GM03348 (cell line): ENCODE measurements at regions not wholly inside any gene's neighbourhood (a gene's known extent, or its start where the extent isn't known, plus 50 kb on each side); places are given as distances from the start of the nearest gene placed in this dataset.
"Not testable (repeated sequence)": the region's sequence is repeated elsewhere in the genome, so short reads cannot be mapped to it uniquely, and the experiment has no call there.

Source experiments
- DNase-seq: peaks from one replicate; pipeline ENCODE4 v3.0.0; 2012; ENCODE audit warnings: low spot score

DNA sequence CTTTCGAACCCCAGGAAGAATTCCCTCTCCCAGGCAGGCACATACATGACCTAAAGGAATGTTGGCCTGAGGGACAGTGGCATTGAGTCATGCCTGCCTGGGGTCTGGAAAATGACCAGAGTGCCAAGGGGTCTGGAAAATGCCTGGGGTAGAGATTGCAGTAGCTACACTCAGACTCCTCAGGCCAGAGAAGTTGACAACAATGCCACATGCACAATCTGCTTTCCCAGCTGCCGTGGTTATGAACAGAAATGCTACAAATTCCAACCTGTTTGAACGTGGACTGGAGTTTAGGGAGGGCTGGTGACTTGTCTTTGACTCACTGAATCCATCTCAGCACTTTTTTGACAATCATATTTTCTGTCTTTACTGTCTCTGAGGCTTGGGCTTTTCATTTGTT lies 250.0 kb downstream of the ABCC12 start:
- DNase-seq = no peak

DNA sequence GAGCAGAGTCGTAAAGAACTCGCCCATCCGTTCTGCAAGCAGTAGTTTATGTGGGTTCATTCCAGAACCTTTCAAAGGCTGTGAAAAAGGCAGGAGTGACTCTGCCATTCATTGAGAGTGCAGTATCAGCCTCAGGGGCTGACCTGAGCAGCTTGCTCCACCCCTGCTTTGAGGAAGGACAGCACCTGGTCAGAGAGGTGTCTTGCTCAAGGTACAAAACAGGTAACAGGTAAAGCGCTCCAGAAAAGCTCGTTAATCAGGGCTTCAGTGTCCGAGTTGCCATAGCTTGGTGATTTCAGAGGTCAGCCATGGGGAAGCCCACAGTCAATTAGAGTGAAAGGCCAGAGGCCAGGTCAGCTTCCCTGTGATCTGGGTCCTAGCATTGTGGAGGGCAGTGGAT lies 251.1 kb downstream of the ABCC12 start:
- no peak for DNase-seq

- no peak for DNase-seq
Observed at GRCh38 chr16:47903470-47903869, 252.3 kb downstream of the ABCC12 start.

- not testable (repeated sequence) for DNase-seq
Observed at GRCh38 chr16:47897105-47897504, 258.7 kb downstream of the ABCC12 start.

DNA sequence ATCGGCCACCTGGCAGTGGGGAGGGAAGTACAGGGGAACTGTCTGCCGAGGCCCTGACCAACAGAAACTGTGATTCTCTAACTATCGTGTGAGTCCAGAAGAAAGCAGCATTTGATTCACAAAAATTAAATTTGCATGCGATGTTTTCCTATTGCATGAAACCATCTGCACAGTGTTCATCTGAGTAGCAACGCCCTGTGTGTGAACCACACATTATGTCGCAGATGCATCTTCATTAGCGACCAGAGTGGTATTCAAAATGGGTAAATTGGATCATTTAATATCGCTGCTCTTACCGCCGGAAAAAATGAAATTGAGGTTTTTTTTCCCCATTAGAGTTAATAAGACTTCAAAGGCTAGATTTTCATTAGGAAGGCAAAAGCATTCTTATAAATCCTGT lies 260.6 kb downstream of the ABCC12 start:
- no peak for DNase-seq

DNA sequence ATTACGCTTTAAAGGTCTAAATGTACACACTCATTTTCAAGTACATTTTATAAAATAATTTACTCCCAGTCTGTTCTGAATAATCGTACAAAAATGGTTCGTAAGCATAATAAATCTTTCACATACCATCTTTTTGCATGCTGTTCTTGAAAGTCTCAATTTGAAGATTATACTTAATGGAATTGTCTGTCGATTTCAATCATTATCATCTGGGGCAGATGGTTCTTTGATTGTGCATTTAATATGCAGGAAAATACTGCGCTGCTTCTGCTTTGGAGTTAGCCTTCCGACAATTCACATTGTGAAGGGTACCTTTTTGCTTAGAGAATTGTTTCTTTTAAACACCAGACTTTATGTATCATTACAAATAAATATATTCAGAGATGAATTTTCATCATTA lies 262.8 kb downstream of the ABCC12 start:
- no peak for DNase-seq

DNA sequence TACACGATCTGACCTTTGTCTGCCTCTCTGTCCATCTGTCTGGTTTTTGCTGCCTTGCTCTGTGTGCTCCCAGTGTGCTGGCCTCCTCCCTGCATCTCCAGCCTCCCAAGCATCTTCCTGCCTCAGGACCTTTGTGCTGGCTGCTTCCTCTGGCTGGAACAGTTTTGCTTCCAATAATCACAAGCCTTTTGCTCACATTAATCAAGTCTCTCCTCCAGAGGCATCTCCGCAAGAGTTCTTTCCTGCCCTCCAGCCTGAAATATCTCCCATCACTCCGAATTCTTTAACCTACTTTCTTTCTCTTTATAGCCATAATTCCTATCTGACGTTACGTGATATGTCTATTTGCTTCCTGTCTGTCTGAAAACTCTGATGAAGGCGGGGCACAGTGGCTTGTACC lies 267.1 kb downstream of the ABCC12 start:
- no peak for DNase-seq

- peak; percentile 21 for DNase-seq
Observed at GRCh38 chr16:47888142-47888541, 267.7 kb downstream of the ABCC12 start.

DNA sequence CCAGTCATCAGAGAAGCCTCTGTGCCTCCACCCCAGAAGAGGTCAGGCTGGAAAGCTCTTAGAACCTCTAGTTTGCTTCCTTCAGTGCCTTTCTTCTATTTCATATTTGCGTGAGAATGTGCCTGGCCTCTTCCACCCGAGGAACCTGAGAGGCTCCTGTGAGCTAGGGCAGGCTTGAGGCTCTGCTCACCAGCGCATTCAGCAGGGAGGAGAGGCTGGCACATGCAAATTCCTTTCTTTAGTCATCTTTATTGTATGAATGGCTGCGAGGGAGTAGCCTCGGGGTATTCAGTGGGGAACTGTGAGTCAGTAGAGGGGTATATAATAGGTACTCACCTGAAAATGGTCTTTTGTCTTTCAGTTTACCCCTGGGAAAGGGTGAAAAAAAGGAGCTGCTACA lies 268.3 kb downstream of the ABCC12 start:
- DNase-seq = no peak

DNA sequence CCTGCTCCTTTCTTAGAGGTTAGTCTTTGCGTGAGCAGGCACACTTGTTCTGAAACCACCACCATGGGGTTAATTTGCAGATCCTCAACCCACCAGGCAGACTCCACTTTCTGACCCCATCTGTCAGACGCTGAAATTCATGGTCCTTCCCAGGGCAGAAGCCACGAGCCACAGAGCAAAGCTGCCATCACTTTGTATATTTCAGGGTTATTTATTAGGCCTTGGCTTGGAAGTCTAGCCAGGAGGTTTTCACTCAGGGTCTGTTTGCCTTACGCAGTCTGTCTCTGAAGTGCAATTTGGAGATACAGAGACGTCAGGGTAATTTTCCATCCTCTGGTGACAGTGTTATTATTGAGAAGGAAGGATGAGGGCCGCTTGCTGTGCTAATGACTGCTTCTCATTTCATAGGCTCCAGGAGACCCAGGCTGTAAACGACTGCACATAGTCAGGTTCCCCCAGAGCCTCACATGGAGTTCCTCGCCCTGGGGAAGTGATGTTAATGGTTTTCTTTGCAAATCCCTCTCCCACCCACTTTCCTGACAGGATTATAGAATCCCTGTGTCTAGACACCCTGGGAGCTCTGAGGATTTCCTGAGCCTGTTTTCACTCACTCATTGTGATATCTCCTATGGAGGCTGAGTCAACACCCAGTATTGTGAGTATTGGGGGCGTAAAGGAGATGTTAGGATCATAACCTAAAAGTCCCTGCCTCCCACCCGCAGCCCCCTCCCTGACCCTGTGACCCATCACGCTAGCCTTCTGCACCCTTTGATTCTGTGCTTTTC lies 269.0 kb downstream of the ABCC12 start:
- no peak for DNase-seq

GRCh38 chr16:47886139-47886538 lies 269.7 kb downstream of the ABCC12 start:
- DNase-seq = no peak

DNA sequence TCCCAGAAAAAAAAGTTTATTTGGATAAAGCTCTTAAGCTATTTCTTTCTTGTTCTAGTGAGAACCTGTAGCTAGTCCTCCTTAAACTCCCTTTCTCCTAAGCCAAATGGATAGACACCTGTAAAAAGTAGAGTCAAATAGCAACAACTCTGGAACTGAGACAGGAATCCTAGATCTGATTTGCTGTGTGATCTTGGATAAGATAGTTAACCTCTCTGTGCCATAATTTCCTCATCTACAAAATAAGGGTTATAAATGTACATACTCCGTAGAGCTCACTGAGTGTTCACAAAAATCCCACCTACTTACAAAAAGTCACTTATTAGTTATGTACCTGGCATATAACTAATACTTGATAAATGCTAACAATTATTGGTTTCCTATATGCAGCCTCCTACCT lies 270.3 kb downstream of the ABCC12 start:
- DNase-seq = no peak

DNA sequence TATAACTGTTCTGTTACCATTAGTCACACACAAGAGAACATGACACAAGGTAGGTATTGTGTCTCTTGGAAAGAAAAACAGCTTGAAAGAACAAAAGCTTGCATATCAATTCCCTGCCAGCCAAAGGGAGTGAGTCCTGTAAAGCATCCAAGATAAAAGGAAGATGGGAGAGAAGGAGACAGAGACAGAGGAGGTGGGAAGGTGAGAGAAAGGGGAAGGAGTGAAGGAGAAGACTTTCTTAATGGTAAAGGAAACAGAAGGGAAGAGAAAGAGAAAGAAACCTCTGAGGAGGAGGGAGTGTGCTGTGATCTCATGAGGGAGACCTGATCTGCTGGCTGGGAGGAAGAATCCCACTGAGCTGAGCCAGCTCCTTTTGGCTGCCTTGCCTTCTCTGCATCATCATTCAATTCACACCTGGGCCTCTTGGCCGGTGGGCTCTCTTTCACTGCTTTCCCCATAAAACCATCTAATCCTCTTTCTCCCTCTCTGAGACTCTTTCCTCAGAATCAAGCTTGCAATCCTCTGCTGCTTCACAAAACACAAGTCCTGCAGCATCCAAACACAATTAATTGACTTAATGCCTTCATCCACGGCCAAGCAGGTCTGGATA lies 271.6 kb downstream of the ABCC12 start:
- no peak for DNase-seq

GRCh38 chr16:47881574-47881973 lies 274.2 kb downstream of the ABCC12 start:
- no peak for DNase-seq

DNA sequence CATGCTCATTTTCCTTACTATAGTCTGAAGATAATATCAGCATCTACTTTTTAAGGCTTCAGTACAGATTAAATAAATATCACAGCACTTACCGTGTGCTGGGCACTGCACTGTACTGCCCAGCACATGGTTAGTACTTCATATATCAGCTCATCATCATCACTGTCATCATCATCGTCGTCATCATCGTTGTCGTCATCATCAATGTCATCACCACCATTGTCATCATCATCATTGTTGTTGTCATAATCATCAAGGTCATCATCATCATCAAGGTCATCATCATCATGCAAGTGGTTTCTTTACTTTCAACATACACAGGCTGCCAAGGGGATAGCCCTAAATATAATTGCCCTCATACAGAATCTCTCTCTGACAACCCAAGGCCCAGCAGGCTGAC lies 275.1 kb downstream of the ABCC12 start:
- no peak for DNase-seq

DNA sequence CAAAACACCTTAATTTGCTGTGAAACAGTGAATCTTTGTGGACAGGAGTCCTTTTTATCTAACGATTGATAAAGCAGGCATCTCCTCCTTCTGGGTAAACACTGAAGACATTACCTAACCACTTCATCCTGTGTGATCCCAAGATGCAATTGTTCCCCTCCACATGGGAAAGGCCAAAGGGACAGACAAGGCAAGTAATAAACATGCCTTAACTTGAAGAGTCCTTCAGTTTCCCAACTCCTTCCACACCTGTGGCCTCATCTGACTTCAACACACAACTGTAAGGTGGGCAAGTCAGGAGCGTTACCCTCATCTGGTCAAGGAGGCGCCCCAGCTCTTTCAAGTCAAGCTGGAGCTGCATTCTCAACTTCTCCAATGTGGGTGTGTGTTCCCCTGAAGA lies 278.6 kb downstream of the ABCC12 start:
- DNase-seq = no peak

GRCh38 chr16:47876511-47876910 lies 279.3 kb downstream of the ABCC12 start:
- no peak for DNase-seq

GRCh38 chr16:47873434-47873833 lies 282.4 kb downstream of the ABCC12 start:
- DNase-seq = no peak

GRCh38 chr16:47872225-47872624 lies 283.6 kb downstream of the ABCC12 start:
- no peak for DNase-seq

DNA sequence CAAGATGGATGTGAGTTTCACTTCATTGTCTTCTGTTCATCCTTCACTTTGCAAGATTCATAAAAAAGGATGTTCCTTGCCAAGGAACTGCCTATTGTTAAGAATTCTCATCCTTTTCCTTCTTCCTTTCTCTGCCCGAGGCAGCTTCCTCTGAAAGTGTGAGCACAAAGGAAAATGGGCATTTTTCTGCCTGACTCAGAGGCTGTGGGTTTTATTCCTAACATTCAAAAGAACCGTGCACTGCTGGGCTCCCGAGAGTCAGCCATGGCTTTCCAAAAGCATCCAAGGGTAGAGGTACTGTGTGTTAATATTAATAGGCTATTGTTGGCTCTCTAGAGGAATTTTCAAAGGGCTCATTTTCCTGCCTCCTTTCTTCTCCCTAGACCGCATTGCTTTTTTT lies 289.4 kb downstream of the ABCC12 start:
- DNase-seq = no peak

DNA sequence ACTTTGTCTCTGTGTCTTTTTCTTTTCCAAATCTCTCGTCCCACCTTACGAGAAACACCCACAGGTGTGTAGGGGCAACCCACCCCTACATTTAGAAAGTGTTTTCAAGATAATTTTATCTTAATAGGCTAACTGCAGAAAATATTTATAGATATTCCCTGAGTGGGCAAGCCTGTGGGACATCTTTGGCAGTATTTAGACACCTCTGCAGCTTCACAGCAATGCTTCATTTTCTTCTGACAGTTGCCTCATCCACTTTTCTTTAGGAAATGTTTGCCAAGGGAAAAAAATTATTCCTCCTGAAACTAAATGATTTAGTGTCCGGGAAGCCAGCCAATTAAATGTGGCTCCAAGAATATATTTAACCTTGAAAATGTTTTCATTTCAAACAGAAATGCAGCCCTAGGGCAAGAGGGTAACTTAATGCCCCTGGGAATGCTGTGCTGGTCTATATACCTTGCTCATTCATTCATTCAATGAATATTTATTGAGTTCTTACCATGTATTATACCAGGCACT lies 290.4 kb downstream of the ABCC12 start:
- DNase-seq = no peak

GRCh38 chr16:47864262-47864661 lies 291.5 kb downstream of the ABCC12 start:
- DNase-seq = not testable (repeated sequence)

DNA sequence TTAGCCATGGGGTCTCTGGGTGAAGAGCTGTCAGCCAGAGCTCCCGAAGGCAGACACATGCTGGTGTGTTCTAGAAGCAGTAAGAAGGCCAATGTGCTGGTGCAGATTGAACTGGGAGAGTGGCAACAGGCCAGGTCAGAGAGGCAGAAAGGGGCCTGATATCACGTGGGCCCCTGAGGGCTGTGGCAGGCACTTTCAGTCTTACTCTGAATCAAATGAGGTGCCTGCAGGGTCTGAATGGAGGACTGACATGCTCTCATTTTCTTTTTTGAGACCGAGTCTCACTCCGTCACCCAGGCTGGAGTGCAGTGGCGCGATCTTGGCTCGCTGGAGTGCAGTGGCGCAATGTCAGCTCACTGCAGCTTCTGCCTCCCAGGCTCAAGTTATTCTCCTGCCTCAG lies 293.8 kb downstream of the ABCC12 start:
- DNase-seq = no peak
